ENCODE measurements at regions not wholly inside any gene's neighbourhood (a gene's known extent, or its start where the extent isn't known, plus 50 kb on each side); places are given as distances from the start of the nearest gene placed in this dataset.

DNA sequence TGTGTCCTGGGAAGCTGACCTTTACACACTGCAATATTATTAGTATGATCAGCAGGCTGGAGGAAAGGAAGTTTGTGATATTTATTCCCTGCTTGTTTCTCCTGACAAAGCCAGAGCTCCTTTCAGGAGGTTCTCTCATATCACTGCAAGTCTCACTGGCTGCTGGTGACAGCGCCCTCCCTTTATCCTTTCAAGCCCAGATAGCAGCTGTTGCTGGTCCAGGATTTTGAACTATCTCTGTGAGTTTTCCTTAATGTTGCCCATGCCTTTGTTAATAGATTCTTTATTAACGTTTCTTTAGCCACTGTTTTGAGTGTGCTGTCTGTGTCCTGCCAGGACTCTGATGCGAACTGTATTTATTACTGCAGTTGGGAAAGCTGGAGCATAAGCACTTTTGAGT, 518.7 kb downstream of the C4orf33 start:
- POLR2A ChIA-PET: no interaction called here
- H3K36me3 Mint-ChIP-seq (ENCODE audit: low read depth): no peaks in the 10 kb centered on the region
- TF ChIP-seq, protein P1, sequence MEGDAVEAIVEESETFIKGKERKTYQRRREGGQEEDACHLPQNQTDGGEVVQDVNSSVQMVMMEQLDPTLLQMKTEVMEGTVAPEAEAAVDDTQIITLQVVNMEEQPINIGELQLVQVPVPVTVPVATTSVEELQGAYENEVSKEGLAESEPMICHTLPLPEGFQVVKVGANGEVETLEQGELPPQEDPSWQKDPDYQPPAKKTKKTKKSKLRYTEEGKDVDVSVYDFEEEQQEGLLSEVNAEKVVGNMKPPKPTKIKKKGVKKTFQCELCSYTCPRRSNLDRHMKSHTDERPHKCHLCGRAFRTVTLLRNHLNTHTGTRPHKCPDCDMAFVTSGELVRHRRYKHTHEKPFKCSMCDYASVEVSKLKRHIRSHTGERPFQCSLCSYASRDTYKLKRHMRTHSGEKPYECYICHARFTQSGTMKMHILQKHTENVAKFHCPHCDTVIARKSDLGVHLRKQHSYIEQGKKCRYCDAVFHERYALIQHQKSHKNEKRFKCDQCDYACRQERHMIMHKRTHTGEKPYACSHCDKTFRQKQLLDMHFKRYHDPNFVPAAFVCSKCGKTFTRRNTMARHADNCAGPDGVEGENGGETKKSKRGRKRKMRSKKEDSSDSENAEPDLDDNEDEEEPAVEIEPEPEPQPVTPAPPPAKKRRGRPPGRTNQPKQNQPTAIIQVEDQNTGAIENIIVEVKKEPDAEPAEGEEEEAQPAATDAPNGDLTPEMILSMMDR (IDR thresholded peaks at IDR 0.05): no peak

DNA sequence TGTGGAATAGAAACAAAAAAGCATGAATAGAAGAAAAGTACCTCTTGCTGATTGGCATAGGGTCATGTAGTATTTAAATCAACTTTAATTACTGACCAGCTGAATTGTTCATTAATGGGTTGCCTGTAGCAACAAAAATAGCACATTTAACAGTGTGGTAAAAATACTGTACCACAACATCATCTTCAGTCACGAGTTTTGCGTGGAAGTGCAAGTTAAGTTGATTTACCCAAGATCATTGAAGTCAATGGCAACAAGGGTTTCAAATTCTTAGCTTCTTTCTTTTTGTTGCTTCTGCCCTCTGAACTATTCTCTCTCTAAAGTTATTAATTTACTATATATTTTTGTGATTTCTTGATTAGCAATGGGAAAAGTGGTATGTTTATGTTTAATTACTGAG, 526.6 kb downstream of the C4orf33 start:
- H3K36me3 ChIP-seq (ENCODE audit: insufficient read depth, low read length): no peaks in the 10 kb centered on the region
- H3K4me1 Mint-ChIP-seq (ENCODE audit: low read depth): no peaks in the 10 kb centered on the region
- no peaks in the 10 kb centered on the region for H3K27me3 ChIP-seq (ENCODE audit: control insufficient read depth in 1 of 2, insufficient read depth in 2 of 2, low read length in 2 of 2)
- no peaks in the 10 kb centered on the region for H3K36me3 Mint-ChIP-seq (ENCODE audit: low read depth)
- ChIA-PET POLR2A (no interaction called here), CTCF (no interaction called here)
- TF ChIP-seq, protein P1 (IDR thresholded peaks at IDR 0.05): no peak
- H3K4me3 ChIP-seq (ENCODE audit: low read length): no peak overlapping the region
- no peak overlapping the region for H3K27ac Mint-ChIP-seq
- no peak overlapping the region for H3K4me3 Mint-ChIP-seq
- ATAC-seq (ENCODE audit: poor library complexity) (no peak), DNase-seq (no peak)
- H3K27me3 Mint-ChIP-seq: no peaks in the 10 kb centered on the region
- H3K9me3 Mint-ChIP-seq: no peaks in the 10 kb centered on the region
- H3K9me3 ChIP-seq (ENCODE audit: control insufficient read depth in 1 of 2, insufficient read depth in 1 of 2, low read length in 2 of 2): no peaks in the 10 kb centered on the region
- intact Hi-C loops (cut with DNase I, micrococcal nuclease): loop anchor here in 1 of 2 experiments (10.0 kb wide), 1 partner anchor 68 kb away; no protein-coding TSS in a partner anchor
- no peaks in the 10 kb centered on the region for H3K4me1 ChIP-seq (ENCODE audit: insufficient read depth, low read length)
- H3K27ac ChIP-seq (ENCODE audit: low read depth in 1 of 2, low read length in 2 of 2): no peak overlapping the region

More for the DNA sequence above, 518.7 kb downstream of the C4orf33 start:
- DNase-seq: no peak
- intact Hi-C loops (cut with DNase I, micrococcal nuclease): no loop called here
- Histone ChIP-seq H3K9me3 (ENCODE audit: control insufficient read depth in 1 of 2, insufficient read depth in 1 of 2, low read length in 2 of 2) (no peaks in the 10 kb centered on the region), H3K27me3 (ENCODE audit: control insufficient read depth in 1 of 2, insufficient read depth in 2 of 2, low read length in 2 of 2) (no peaks in the 10 kb centered on the region), H3K4me3 (ENCODE audit: low read length) (no peak overlapping the region), H3K27ac (ENCODE audit: low read depth in 1 of 2, low read length in 2 of 2) (no peak overlapping the region), H3K36me3 (ENCODE audit: insufficient read depth, low read length) (no peaks in the 10 kb centered on the region), H3K4me1 (ENCODE audit: insufficient read depth, low read length) (no peaks in the 10 kb centered on the region)
- H3K9me3 Mint-ChIP-seq: no peaks in the 10 kb centered on the region
- no peaks in the 10 kb centered on the region for H3K27me3 Mint-ChIP-seq
- no peak for ATAC-seq (ENCODE audit: poor library complexity)
- CTCF ChIA-PET: no interaction called here
- no peak overlapping the region for H3K4me3 Mint-ChIP-seq
- no peak overlapping the region for H3K27ac Mint-ChIP-seq
- no peaks in the 10 kb centered on the region for H3K4me1 Mint-ChIP-seq (ENCODE audit: low read depth)

DNA sequence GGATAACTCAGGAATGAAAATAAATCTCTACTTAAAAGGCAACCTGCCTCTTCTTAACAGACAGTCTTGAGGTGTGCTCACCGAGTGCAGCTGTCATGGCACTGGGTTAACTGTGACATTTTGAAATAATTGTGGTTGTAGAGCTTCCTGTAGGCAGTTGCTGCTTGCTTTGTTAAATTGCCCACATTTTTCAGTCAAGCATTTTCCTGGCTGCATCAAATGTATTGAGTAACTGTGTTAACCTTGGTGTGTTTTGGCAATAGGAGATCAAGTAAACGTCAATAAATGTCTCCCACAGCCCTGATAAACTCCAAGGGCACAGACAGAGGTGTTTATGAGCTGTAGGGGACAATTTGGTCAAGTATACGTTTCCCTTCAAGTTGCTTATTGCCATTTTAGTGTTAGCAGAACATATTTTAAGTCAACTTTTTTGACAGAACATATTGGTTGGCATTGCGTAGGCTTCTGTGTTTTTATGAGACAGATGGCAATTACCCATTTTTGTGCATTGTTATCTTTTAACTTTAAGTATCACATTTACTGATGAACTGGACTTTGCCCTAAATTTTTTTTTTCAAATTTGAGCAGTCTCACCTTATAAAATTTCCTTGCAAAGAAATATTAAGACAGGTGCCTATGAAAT, 527.4 kb downstream of the C4orf33 start:
- Mint-ChIP-seq H3K9me3 (no peaks in the 10 kb centered on the region), H3K36me3 (ENCODE audit: low read depth) (no peaks in the 10 kb centered on the region), H3K27ac (peak overlapping the region; percentile 58), H3K4me3 (no peak overlapping the region), H3K27me3 (no peaks in the 10 kb centered on the region), H3K4me1 (ENCODE audit: low read depth) (no peaks in the 10 kb centered on the region)
- Histone ChIP-seq H3K4me1 (ENCODE audit: insufficient read depth, low read length) (no peaks in the 10 kb centered on the region), H3K36me3 (ENCODE audit: insufficient read depth, low read length) (no peaks in the 10 kb centered on the region), H3K4me3 (ENCODE audit: low read length) (no peak overlapping the region), H3K9me3 (ENCODE audit: control insufficient read depth in 1 of 2, insufficient read depth in 1 of 2, low read length in 2 of 2) (no peaks in the 10 kb centered on the region), H3K27ac (ENCODE audit: low read depth in 1 of 2, low read length in 2 of 2) (no peak overlapping the region), H3K27me3 (ENCODE audit: control insufficient read depth in 1 of 2, insufficient read depth in 2 of 2, low read length in 2 of 2) (no peaks in the 10 kb centered on the region)
- TF ChIP-seq, protein P1 (IDR thresholded peaks at IDR 0.05): no peak
- ChIA-PET CTCF (no interaction called here), POLR2A (no interaction called here)
- DNase-seq: peak in 1 of 14 experiments; percentile 3
- ATAC-seq (ENCODE audit: poor library complexity): peak; percentile 46
- intact Hi-C loops (cut with DNase I, micrococcal nuclease): loop anchor here in 1 of 2 experiments (10.0 kb wide), 1 partner anchor 69 kb away; no protein-coding TSS in a partner anchor

Measured in CD4-positive, alpha-beta T cell (primary cell).